ENCODE measurements at regions not wholly inside any gene's neighbourhood (a gene's known extent, or its start where the extent isn't known, plus 50 kb on each side); places are given as distances from the start of the nearest gene placed in this dataset.

DNA sequence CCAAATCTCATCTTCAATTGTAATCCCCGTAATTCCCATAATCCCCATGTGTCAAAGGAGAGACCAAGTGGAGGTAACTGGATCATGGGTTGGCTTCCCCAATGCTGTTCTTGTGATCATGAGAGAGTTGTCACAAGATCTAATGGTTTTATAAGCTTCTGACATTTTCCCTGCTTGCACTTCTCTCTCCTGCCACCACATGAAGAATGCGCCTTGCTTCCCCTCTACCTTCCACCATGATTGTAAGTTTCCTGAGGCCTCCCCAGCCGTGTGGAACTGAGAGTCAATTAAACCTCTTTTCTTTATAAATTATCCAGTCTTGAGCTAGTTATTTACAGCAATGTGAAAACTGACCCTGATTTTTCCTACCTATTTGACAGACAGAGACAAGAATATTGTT is 162.5 kb upstream of the SYT6 start:
- Histone ChIP-seq H3K27me3 (ENCODE audit: control insufficient read depth, extremely low read depth, insufficient read depth, low read length) (no peaks in the 10 kb centered on the region), H3K4me3 (ENCODE audit: control insufficient read depth in 2 of 3, extremely low read depth in 1 of 3, insufficient read depth in 2 of 3, low read depth in 1 of 3, low read length in 3 of 3) (no peak overlapping the region), H3K9me3 (ENCODE audit: control insufficient read depth, low read depth, low read length) (peaks cover 3% of the 10 kb centered on the region), H3K36me3 (ENCODE audit: control insufficient read depth in 2 of 2, extremely low read depth in 1 of 2, insufficient read depth in 2 of 2, low read length in 2 of 2) (no peaks in the 10 kb centered on the region), H2AFZ (ENCODE audit: control insufficient read depth, low read length) (no peak overlapping the region), H3K4me1 (ENCODE audit: control insufficient read depth, extremely low read depth, insufficient read depth, low read length) (peaks cover 20% of the 10 kb centered on the region), H3K27ac (ENCODE audit: control insufficient read depth, insufficient read depth, low read length) (no peak overlapping the region), H3K4me2 (ENCODE audit: control insufficient read depth, extremely low read depth, insufficient read depth, low read depth, low read length) (no peak overlapping the region), H3K79me2 (ENCODE audit: control insufficient read depth, insufficient read depth, low read length) (no peaks in the 10 kb centered on the region), H4K20me1 (ENCODE audit: control insufficient read depth, extremely low read depth, insufficient read depth, low read length) (no peaks in the 10 kb centered on the region), H3K9ac (ENCODE audit: control insufficient read depth, extremely low read depth, insufficient read depth, low read length) (no peak overlapping the region), H3K9me1 (ENCODE audit: control insufficient read depth, extremely low read depth, insufficient read depth, low read length) (no peaks in the 10 kb centered on the region)
- dilution Hi-C loops (cut with MboI; ENCODE audit: extremely low pct_ligation_motif_present, low sequenced_read_pairs): no loop called here
- no peak for FAIRE-seq
- DNase-seq (ENCODE audit: low read depth, low spot score): no peak
- TF ChIP-seq EZH2 (IDR thresholded peaks at IDR 0.05; ENCODE audit: low read length): no peak
- TF ChIP-seq, protein P1, sequence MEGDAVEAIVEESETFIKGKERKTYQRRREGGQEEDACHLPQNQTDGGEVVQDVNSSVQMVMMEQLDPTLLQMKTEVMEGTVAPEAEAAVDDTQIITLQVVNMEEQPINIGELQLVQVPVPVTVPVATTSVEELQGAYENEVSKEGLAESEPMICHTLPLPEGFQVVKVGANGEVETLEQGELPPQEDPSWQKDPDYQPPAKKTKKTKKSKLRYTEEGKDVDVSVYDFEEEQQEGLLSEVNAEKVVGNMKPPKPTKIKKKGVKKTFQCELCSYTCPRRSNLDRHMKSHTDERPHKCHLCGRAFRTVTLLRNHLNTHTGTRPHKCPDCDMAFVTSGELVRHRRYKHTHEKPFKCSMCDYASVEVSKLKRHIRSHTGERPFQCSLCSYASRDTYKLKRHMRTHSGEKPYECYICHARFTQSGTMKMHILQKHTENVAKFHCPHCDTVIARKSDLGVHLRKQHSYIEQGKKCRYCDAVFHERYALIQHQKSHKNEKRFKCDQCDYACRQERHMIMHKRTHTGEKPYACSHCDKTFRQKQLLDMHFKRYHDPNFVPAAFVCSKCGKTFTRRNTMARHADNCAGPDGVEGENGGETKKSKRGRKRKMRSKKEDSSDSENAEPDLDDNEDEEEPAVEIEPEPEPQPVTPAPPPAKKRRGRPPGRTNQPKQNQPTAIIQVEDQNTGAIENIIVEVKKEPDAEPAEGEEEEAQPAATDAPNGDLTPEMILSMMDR (optimal IDR thresholded peaks at IDR 0.05 in 1 of 3, IDR thresholded peaks at IDR 0.05 in 1 of 3, conservative IDR thresholded peaks at IDR 0.05 in 1 of 3; ENCODE audit: extremely low read depth in 1 of 3, insufficient read depth in 2 of 3, low read length in 3 of 3): no peak

GRCh38 chr1:114315631-114316030 is 162.0 kb upstream of the SYT6 start:
- Histone ChIP-seq H3K79me2 (ENCODE audit: control insufficient read depth, insufficient read depth, low read length) (no peaks in the 10 kb centered on the region), H3K27ac (ENCODE audit: control insufficient read depth, insufficient read depth, low read length) (no peak overlapping the region), H3K4me1 (ENCODE audit: control insufficient read depth, extremely low read depth, insufficient read depth, low read length) (peaks cover 18% of the 10 kb centered on the region), H2AFZ (ENCODE audit: control insufficient read depth, low read length) (no peak overlapping the region), H3K4me2 (ENCODE audit: control insufficient read depth, extremely low read depth, insufficient read depth, low read depth, low read length) (no peak overlapping the region), H3K9ac (ENCODE audit: control insufficient read depth, extremely low read depth, insufficient read depth, low read length) (no peak overlapping the region), H4K20me1 (ENCODE audit: control insufficient read depth, extremely low read depth, insufficient read depth, low read length) (no peaks in the 10 kb centered on the region), H3K36me3 (ENCODE audit: control insufficient read depth in 2 of 2, extremely low read depth in 1 of 2, insufficient read depth in 2 of 2, low read length in 2 of 2) (no peaks in the 10 kb centered on the region), H3K9me3 (ENCODE audit: control insufficient read depth, low read depth, low read length) (peaks cover 3% of the 10 kb centered on the region), H3K27me3 (ENCODE audit: control insufficient read depth, extremely low read depth, insufficient read depth, low read length) (no peaks in the 10 kb centered on the region), H3K9me1 (ENCODE audit: control insufficient read depth, extremely low read depth, insufficient read depth, low read length) (no peaks in the 10 kb centered on the region), H3K4me3 (ENCODE audit: control insufficient read depth in 2 of 3, extremely low read depth in 1 of 3, insufficient read depth in 2 of 3, low read depth in 1 of 3, low read length in 3 of 3) (no peak overlapping the region)
- TF ChIP-seq, protein P1 (optimal IDR thresholded peaks at IDR 0.05 in 1 of 3, IDR thresholded peaks at IDR 0.05 in 1 of 3, conservative IDR thresholded peaks at IDR 0.05 in 1 of 3; ENCODE audit: extremely low read depth in 1 of 3, insufficient read depth in 2 of 3, low read length in 3 of 3): no peak
- no peak for TF ChIP-seq EZH2 (IDR thresholded peaks at IDR 0.05; ENCODE audit: low read length)
- DNase-seq (ENCODE audit: low read depth, low spot score) (no peak), FAIRE-seq (no peak)
- dilution Hi-C loops (cut with MboI; ENCODE audit: extremely low pct_ligation_motif_present, low sequenced_read_pairs): no loop called here

Data from keratinocyte (primary cell).